B cell (primary cell): ENCODE measurements at regions not wholly inside any gene's neighbourhood (a gene's known extent, or its start where the extent isn't known, plus 50 kb on each side); places are given as distances from the start of the nearest gene placed in this dataset.

ENCODE experiments used
- ATAC-seq: fragments of 200-7000 bp; cut with Tn5 transposase; one replicate; pipeline ENCODE4 v1.10.0; 2021; ENCODE audit warnings: low read depth, mild to moderate bottlenecking, moderate number of reproducible peaks, moderate library complexity
- CTCF ChIA-PET: fragments of 350-600 bp; sonication (Branson Sonifier 250); formaldehyde crosslinking; loops from one replicate; lab custom pipeline; 2021; ENCODE audit warnings: antibody characterized with exemption, inconsistent platforms; lab: Charles Lee
- POLR2A ChIA-PET: fragments of 350-600 bp; sonication (Branson Sonifier 250); formaldehyde crosslinking; loops from one replicate; lab custom pipeline; 2021; ENCODE audit warnings: antibody characterized with exemption; lab: Charles Lee
- DNase-seq: peaks from one replicate; pipeline ENCODE4 v3.0.0; 2013
- H2AFZ ChIP-seq: 2 replicates; pipeline ENCODE4 v1.6.1; 2012; ENCODE audit warnings: mild to moderate bottlenecking, low read depth, low read length; ENCODE audit not compliant: insufficient read depth, poor library complexity, severe bottlenecking
- H3K27ac ChIP-seq, 2 donors: 1 replicate in 1 of 2; 2 replicates in 1 of 2; pipeline ENCODE4 v1.5.1; 2012 to 2013; ENCODE audit warnings: low read length in 2 of 2, mild to moderate bottlenecking in 2 of 2, moderate library complexity in 1 of 2
- H3K27me3 ChIP-seq, 4 experiments: fragments of 200-600 bp in 1 of 4; sonication (generic) in 1 of 4; replicated peaks in 1 of 4; 1 replicate in 2 of 4; 2 replicates in 2 of 4; pipeline versions ENCODE4 v1.6.1 to v1.7.0; 2013 to 2016; ENCODE audit warnings: low read length in 3 of 4, mild to moderate bottlenecking in 2 of 4, mixed read lengths in 1 of 4, moderate library complexity in 1 of 4; ENCODE audit not compliant: insufficient read depth in 4 of 4, control insufficient read depth in 3 of 4; ENCODE audit errors: control extremely low read depth in 1 of 4
- H3K36me3 ChIP-seq, 2 experiments: replicated peaks in 1 of 2; 1 replicate in 1 of 2; 2 replicates in 1 of 2; pipeline versions ENCODE4 v1.6.1 to v1.7.1; 2013; ENCODE audit warnings: low read length in 1 of 2; ENCODE audit not compliant: insufficient read depth in 2 of 2, control insufficient read depth in 1 of 2; ENCODE audit errors: control extremely low read depth in 1 of 2, extremely low read depth in 1 of 2
- H3K4me1 ChIP-seq, 2 donors: fragments of 200-600 bp in 1 of 2; sonication (generic) in 1 of 2; 1 replicate in 1 of 2; 2 replicates in 1 of 2; pipeline versions ENCODE4 v1.5.1 to v1.6.1; 2013 to 2017; ENCODE audit warnings: low read length in 2 of 2; ENCODE audit not compliant: control insufficient read depth in 2 of 2, insufficient read depth in 2 of 2
- H3K4me2 ChIP-seq: replicated peaks from 2 replicates; pipeline ENCODE3; 2012; ENCODE audit warnings: mild to moderate bottlenecking, low read depth, low read length; ENCODE audit not compliant: poor library complexity, severe bottlenecking
- H3K4me3 ChIP-seq, 5 experiments: fragments of 200-600 bp in 1 of 5; sonication (generic) in 1 of 5; 1 replicate in 3 of 5; 2 replicates in 2 of 5; pipeline versions ENCODE4 v1.5.1 to v1.7.0; 2011 to 2016; ENCODE audit warnings: low read length in 4 of 5, mild to moderate bottlenecking in 4 of 5, low read depth in 2 of 5, control low read depth in 1 of 5, moderate library complexity in 1 of 5; ENCODE audit not compliant: insufficient read depth in 1 of 5; ENCODE audit errors: control extremely low read depth in 1 of 5, extremely low read depth in 1 of 5
- H3K79me2 ChIP-seq: fragments of 200-600 bp; sonication (generic); one replicate; pipeline ENCODE4 v1.6.0; 2016; ENCODE audit warnings: low read length; ENCODE audit not compliant: control insufficient read depth, insufficient read depth
- H3K9ac ChIP-seq: fragments of 200-600 bp; sonication (generic); 2 replicates; pipeline ENCODE4 v1.6.1; 2017; ENCODE audit warnings: mild to moderate bottlenecking, low read length, moderate library complexity
- H3K9me3 ChIP-seq, 3 donors: one replicate each; pipeline versions ENCODE4 v1.6.1 to v1.7.1; 2013; ENCODE audit warnings: low read length in 2 of 3; ENCODE audit not compliant: control insufficient read depth in 2 of 3, insufficient read depth in 1 of 3; ENCODE audit errors: control extremely low read depth in 1 of 3
- H4K20me1 ChIP-seq: 2 replicates; pipeline ENCODE4 v1.6.0; 2012; ENCODE audit warnings: mild to moderate bottlenecking, low read length; ENCODE audit not compliant: insufficient read depth, control insufficient read depth, poor library complexity, severe bottlenecking
- H3K27ac Mint-ChIP-seq: one replicate; pipeline ENCODE4 v1.8.0; 2021; ENCODE audit warnings: mixed read lengths
- H3K27me3 Mint-ChIP-seq: one replicate; pipeline ENCODE4 v1.8.0; 2021; ENCODE audit warnings: mixed read lengths
- H3K4me1 Mint-ChIP-seq: one replicate; pipeline ENCODE4 v1.8.0; 2021; ENCODE audit warnings: mixed read lengths
- H3K4me3 Mint-ChIP-seq: one replicate; pipeline ENCODE4 v1.8.0; 2021; ENCODE audit warnings: mixed read lengths
- H3K9me3 Mint-ChIP-seq: one replicate; pipeline ENCODE4 v1.8.0; 2022; ENCODE audit warnings: mixed read lengths; ENCODE audit not compliant: insufficient read depth
- CTCF ChIP-seq: fragments of 200-600 bp; IDR thresholded peaks from one replicate; pipeline ENCODE4 v1.8.0; 2022; ENCODE audit warnings: antibody characterized with exemption, mild to moderate bottlenecking
- EZH2 ChIP-seq: IDR thresholded peaks from 2 replicates; pipeline ENCODE4 v1.6.1; 2012; ENCODE audit warnings: borderline replicate concordance, low read depth, mild to moderate bottlenecking, moderate library complexity, low read length; ENCODE audit not compliant: insufficient read depth, poor library complexity, severe bottlenecking
- WGBS: methylation state at CpG from one replicate; pipeline ENCODE4 v1.1.5; 2013; ENCODE audit warnings: missing lambda C conversion rate; ENCODE audit not compliant: insufficient coverage; 5-methylcytosine and 5-hydroxymethylcytosine counted together
- intact Hi-C: fragments of 100-400 bp; cut with micrococcal nuclease; formaldehyde crosslinking; loops from one replicate; pipeline ENCODE4 v1.10.0; 2022

- H3K9me3 Mint-ChIP-seq: no peaks in the 10 kb centered on the region
- Histone ChIP-seq H3K4me1 (peaks cover 0 to 5% of the 10 kb centered on the region in 2 donors), H3K9me3 (no peaks in the 10 kb centered on the region), H4K20me1 (no peaks in the 10 kb centered on the region), H3K4me3 (no peak overlapping the region), H3K36me3 (no peaks in the 10 kb centered on the region), H3K9ac (no peak overlapping the region), H3K27ac (no peak overlapping the region), H3K4me2 (no peak overlapping the region), H3K79me2 (no peaks in the 10 kb centered on the region), H3K27me3 (no peaks in the 10 kb centered on the region), H2AFZ (no peak overlapping the region)
- no peak for DNase-seq
- no peak for TF ChIP-seq CTCF
- TF ChIP-seq EZH2: no peak
- intact Hi-C loops: no loop called here
- POLR2A ChIA-PET: no interaction called here
- H3K4me1 Mint-ChIP-seq: peaks cover 4% of the 10 kb centered on the region
- H3K27ac Mint-ChIP-seq: no peak overlapping the region
- no peaks in the 10 kb centered on the region for H3K27me3 Mint-ChIP-seq
- CTCF ChIA-PET: no interaction called here
- ATAC-seq: no peak
- no CpG with 5 or more reads among the region's 1 CpG for WGBS
- H3K4me3 Mint-ChIP-seq: no peak overlapping the region
These were observed 133.6 kb upstream of the HMHB1 start for GRCh38 chr5:143678148-143678905.

GRCh38 chr5:143677403-143677802, 134.6 kb upstream of the HMHB1 start:
- POLR2A ChIA-PET: no interaction called here
- intact Hi-C loops: no loop called here
- CTCF ChIA-PET: no interaction called here

More at GRCh38 chr5:143677403-143677802, 134.6 kb upstream of the HMHB1 start:
- Histone ChIP-seq H3K9me3 (no peaks in the 10 kb centered on the region), H3K79me2 (no peaks in the 10 kb centered on the region), H3K9ac (no peak overlapping the region), H3K4me3 (no peak overlapping the region), H2AFZ (no peak overlapping the region), H3K4me1 (peaks cover 0 to 5% of the 10 kb centered on the region in 2 donors), H4K20me1 (no peaks in the 10 kb centered on the region), H3K27ac (no peak overlapping the region), H3K27me3 (no peaks in the 10 kb centered on the region), H3K36me3 (no peaks in the 10 kb centered on the region), H3K4me2 (no peak overlapping the region)
- 100% methylated on average over 3 of the region's 6 CpGs for WGBS
- ATAC-seq: no peak
- Mint-ChIP-seq H3K4me3 (no peak overlapping the region), H3K4me1 (peaks cover 4% of the 10 kb centered on the region), H3K27me3 (no peaks in the 10 kb centered on the region), H3K27ac (no peak overlapping the region), H3K9me3 (no peaks in the 10 kb centered on the region)
- no peak for DNase-seq
- TF ChIP-seq EZH2 (no peak), CTCF (no peak)
